ENCODE measurements at regions not wholly inside any gene's neighbourhood (a gene's known extent, or its start where the extent isn't known, plus 50 kb on each side); places are given as distances from the start of the nearest gene placed in this dataset.

DNA sequence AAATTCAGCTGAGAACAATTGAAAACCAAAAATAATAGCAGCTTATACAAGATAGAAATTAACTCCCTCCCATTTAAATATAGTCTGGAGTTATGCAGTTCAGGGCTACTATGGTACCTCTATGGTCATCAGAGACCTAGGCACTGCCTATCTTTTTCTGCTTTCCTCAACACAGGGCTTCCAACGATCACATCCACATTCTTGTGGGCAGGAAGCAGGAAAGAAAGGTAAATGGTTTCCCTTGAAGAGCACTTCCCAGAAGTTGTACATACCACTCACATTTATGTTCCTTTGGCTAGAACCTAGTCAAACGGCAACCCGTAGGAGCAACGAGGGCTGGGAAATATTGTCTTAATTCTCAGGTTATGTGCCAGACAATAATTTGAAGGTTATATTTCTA lies 197.7 kb upstream of the PRICKLE2 start:
- ChIA-PET CTCF (no interaction called here), POLR2A (ENCODE audit: low non-redundant PET) (no interaction called here)
- TF ChIP-seq EZH2 (IDR thresholded peaks at IDR 0.05; ENCODE audit: borderline replicate concordance, low read depth, low read length, poor library complexity, severe bottlenecking) = no peak
- Histone ChIP-seq H3K27me3 (replicated peaks; ENCODE audit: insufficient read depth, low read depth, low read length, poor library complexity) (peaks cover 9% of the 10 kb centered on the region), H3K4me3 (ENCODE audit: low read depth, low read length, poor library complexity, severe bottlenecking) (no peak overlapping the region), H3K4me1 (ENCODE audit: insufficient read depth, low read length, poor library complexity, severe bottlenecking) (no peaks in the 10 kb centered on the region), H3K27ac (ENCODE audit: low read depth, low read length, poor library complexity, severe bottlenecking) (no peak overlapping the region), H3K9me3 (ENCODE audit: low read depth, low read length, poor library complexity, severe bottlenecking) (no peaks in the 10 kb centered on the region), H3K36me3 (ENCODE audit: insufficient read depth, low read length, poor library complexity, severe bottlenecking) (no peaks in the 10 kb centered on the region)
- intact Hi-C loops (cut with micrococcal nuclease; ENCODE audit: unreplicated experiment) = no loop called here
- DNase-seq (ENCODE audit: low spot score) = no peak
- BruUV-seq (replicated peaks) = no TSS peak

- no peaks in the 10 kb centered on the region for H3K4me1 ChIP-seq (ENCODE audit: insufficient read depth, low read length, poor library complexity, severe bottlenecking)
- no peak overlapping the region for H3K4me3 ChIP-seq (ENCODE audit: low read depth, low read length, poor library complexity, severe bottlenecking)
- DNase-seq (ENCODE audit: low spot score) = no peak
- intact Hi-C loops (cut with micrococcal nuclease; ENCODE audit: unreplicated experiment) = no loop called here
- BruUV-seq (replicated peaks) = no TSS peak
- no peak for TF ChIP-seq CTCF (conservative IDR thresholded peaks at IDR 0.05; ENCODE audit: low read depth, low read length)
- TF ChIP-seq EZH2 (IDR thresholded peaks at IDR 0.05; ENCODE audit: borderline replicate concordance, low read depth, low read length, poor library complexity, severe bottlenecking) = no peak
- POLR2A ChIA-PET (ENCODE audit: low non-redundant PET) = no interaction called here
- H3K27ac ChIP-seq (ENCODE audit: low read depth, low read length, poor library complexity, severe bottlenecking) = no peak overlapping the region
- CTCF ChIA-PET = no interaction called here
- H3K36me3 ChIP-seq (ENCODE audit: insufficient read depth, low read length, poor library complexity, severe bottlenecking) = no peaks in the 10 kb centered on the region
- H3K9me3 ChIP-seq (ENCODE audit: low read depth, low read length, poor library complexity, severe bottlenecking) = no peaks in the 10 kb centered on the region
- H3K27me3 ChIP-seq (replicated peaks; ENCODE audit: insufficient read depth, low read depth, low read length, poor library complexity) = peaks cover 9% of the 10 kb centered on the region
These were observed 196.9 kb upstream of the PRICKLE2 start for GRCh38 chr3:64422192-64422591.

DNA sequence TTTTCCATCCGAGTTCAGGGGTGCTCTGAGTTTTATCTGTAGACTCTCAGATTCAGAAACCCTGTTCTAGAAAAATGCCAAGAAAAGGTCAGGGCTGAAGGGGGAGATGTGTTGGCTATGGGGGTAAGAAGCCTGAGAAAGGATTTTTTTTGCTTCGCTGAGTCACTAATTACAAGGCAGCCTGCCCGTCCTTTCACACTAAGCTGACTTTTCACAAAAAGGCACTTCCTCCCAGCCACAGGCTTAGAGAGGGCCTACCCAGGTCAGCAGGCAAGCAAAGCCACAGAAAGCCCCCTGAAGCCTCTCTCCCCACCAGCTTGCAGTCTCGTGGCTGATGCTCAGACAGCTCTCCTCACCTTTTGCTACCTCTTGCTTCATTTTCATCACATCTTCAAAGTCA lies 192.6 kb upstream of the PRICKLE2 start:
- H3K27ac ChIP-seq (ENCODE audit: low read depth, low read length, poor library complexity, severe bottlenecking) = no peak overlapping the region
- H3K4me1 ChIP-seq (ENCODE audit: insufficient read depth, low read length, poor library complexity, severe bottlenecking) = no peaks in the 10 kb centered on the region
- no peaks in the 10 kb centered on the region for H3K27me3 ChIP-seq (replicated peaks; ENCODE audit: insufficient read depth, low read depth, low read length, poor library complexity)
- CTCF ChIA-PET = no interaction called here
- DNase-seq (ENCODE audit: low spot score) = no peak
- intact Hi-C loops (cut with micrococcal nuclease; ENCODE audit: unreplicated experiment) = no loop called here
- no peaks in the 10 kb centered on the region for H3K9me3 ChIP-seq (ENCODE audit: low read depth, low read length, poor library complexity, severe bottlenecking)
- TF ChIP-seq CTCF (conservative IDR thresholded peaks at IDR 0.05; ENCODE audit: low read depth, low read length) (no peak), EZH2 (IDR thresholded peaks at IDR 0.05; ENCODE audit: borderline replicate concordance, low read depth, low read length, poor library complexity, severe bottlenecking) (no peak)
- POLR2A ChIA-PET (ENCODE audit: low non-redundant PET) = no interaction called here
- no peak overlapping the region for H3K4me3 ChIP-seq (ENCODE audit: low read depth, low read length, poor library complexity, severe bottlenecking)
- no TSS peak for BruUV-seq (replicated peaks)
- H3K36me3 ChIP-seq (ENCODE audit: insufficient read depth, low read length, poor library complexity, severe bottlenecking) = no peaks in the 10 kb centered on the region

DNA sequence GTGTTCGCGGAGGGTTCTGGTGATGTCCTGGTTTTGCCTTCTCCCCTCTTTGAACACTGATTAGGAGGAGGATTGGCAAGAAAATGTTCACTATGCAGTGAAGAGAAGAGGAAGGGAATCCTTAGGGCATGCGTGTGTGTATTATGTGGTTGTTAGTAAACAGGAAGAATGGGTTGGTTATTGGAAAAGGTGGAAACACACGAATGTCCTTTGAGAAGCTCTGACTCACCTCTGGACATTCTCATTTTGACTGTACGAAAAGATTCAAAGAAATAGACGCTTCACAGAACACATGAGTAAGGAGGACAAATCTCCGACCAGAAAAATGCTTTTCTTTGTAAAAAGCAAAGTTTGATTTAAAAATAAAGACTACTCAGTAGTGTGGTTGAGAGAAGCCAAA lies 188.8 kb upstream of the PRICKLE2 start:
- no peak overlapping the region for H3K27ac ChIP-seq (ENCODE audit: low read depth, low read length, poor library complexity, severe bottlenecking)
- CTCF ChIA-PET = no interaction called here
- POLR2A ChIA-PET (ENCODE audit: low non-redundant PET) = no interaction called here

More for the DNA sequence above, 188.8 kb upstream of the PRICKLE2 start:
- no peak for TF ChIP-seq EZH2 (IDR thresholded peaks at IDR 0.05; ENCODE audit: borderline replicate concordance, low read depth, low read length, poor library complexity, severe bottlenecking)
- TF ChIP-seq CTCF (conservative IDR thresholded peaks at IDR 0.05; ENCODE audit: low read depth, low read length) = no peak
- no peaks in the 10 kb centered on the region for H3K36me3 ChIP-seq (ENCODE audit: insufficient read depth, low read length, poor library complexity, severe bottlenecking)
- intact Hi-C loops (cut with micrococcal nuclease; ENCODE audit: unreplicated experiment) = no loop called here
- no TSS peak for BruUV-seq (replicated peaks)
- no peak for DNase-seq (ENCODE audit: low spot score)
- no peak overlapping the region for H3K4me3 ChIP-seq (ENCODE audit: low read depth, low read length, poor library complexity, severe bottlenecking)
- H3K27me3 ChIP-seq (replicated peaks; ENCODE audit: insufficient read depth, low read depth, low read length, poor library complexity) = no peaks in the 10 kb centered on the region
- no peaks in the 10 kb centered on the region for H3K4me1 ChIP-seq (ENCODE audit: insufficient read depth, low read length, poor library complexity, severe bottlenecking)
- no peaks in the 10 kb centered on the region for H3K9me3 ChIP-seq (ENCODE audit: low read depth, low read length, poor library complexity, severe bottlenecking)

All from A673 (cell line).